HL-60 (cell line): ENCODE measurements at regions not wholly inside any gene's neighbourhood (a gene's known extent, or its start where the extent isn't known, plus 50 kb on each side); places are given as distances from the start of the nearest gene placed in this dataset.

Source experiments
- CTCF ChIP-seq: IDR thresholded peaks from one replicate; pipeline ENCODE4 v1.5.1; 2011; ENCODE audit warnings: low read length, control low read depth, inconsistent platforms; ENCODE audit not compliant: insufficient read depth
- GABPA ChIP-seq: IDR thresholded peaks from 2 replicates; pipeline ENCODE4 v1.6.1; 2012; ENCODE audit warnings: low read depth
- POLR2AphosphoS5 ChIP-seq: IDR thresholded peaks from 2 replicates; pipeline ENCODE4 v1.6.1; 2012; ENCODE audit warnings: low read depth

- TF ChIP-seq CTCF = no peak
- TF ChIP-seq POLR2AphosphoS5 = no peak
- no peak for TF ChIP-seq GABPA
Observed at GRCh38 chr5:38011668-38012188, 171.9 kb upstream of the GDNF start.
